A204.1 (cell line): ENCODE measurements at regions not wholly inside any gene's neighbourhood (a gene's known extent, or its start where the extent isn't known, plus 50 kb on each side); places are given as distances from the start of the nearest gene placed in this dataset.

Experiments used
- FAIRE-seq: peaks from 2 replicates; lab custom pipeline; 2012; peaks lifted over from hg19 to GRCh38; lab: Jason Lieb, UNC

GRCh38 chr13:62631619-62632018, 1216.0 kb upstream of the PCDH20 start:
- no peak for FAIRE-seq

DNA sequence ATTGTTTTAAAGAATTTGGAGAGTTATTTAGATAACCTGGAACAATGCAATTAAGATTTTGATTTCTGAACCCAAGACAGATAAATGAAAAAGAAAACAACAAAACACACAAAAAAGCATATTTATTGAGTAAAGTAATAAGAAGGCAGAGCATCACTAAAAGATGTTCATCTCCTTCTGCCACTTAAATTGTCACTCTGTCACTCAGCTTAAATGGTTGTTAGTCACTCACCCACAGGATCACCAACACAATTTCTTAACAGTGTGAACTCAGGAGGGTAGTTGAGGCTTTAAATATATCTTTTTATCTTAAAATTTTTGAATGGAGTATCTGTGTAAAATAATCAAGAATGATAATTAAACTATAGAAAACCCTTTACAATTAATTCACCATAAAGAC, 1215.5 kb upstream of the PCDH20 start:
- FAIRE-seq: no peak

GRCh38 chr13:62629618-62630017, 1214.0 kb upstream of the PCDH20 start:
- FAIRE-seq: no peak

DNA sequence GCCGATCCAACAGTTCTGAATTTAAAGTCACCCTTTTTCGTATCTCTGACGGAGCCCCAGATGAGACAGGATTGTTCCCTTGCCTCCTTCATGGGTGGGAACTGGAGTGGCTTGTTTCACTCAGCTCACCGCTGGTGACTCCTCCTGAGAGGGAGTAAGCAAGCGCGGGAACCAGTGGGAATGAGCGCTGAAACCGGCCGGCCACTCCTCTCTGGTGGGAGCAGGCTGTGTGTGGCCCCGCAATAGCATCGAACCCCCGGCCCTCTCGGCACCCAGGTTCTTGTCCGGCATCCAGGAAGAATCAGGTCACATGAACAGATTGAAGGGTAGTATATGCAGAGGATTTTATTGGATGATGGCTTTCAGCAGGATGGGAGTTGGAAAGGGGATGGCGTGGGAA, 1211.6 kb upstream of the PCDH20 start:
- FAIRE-seq: no peak

GRCh38 chr13:62626771-62627170, 1211.1 kb upstream of the PCDH20 start:
- no peak for FAIRE-seq

DNA sequence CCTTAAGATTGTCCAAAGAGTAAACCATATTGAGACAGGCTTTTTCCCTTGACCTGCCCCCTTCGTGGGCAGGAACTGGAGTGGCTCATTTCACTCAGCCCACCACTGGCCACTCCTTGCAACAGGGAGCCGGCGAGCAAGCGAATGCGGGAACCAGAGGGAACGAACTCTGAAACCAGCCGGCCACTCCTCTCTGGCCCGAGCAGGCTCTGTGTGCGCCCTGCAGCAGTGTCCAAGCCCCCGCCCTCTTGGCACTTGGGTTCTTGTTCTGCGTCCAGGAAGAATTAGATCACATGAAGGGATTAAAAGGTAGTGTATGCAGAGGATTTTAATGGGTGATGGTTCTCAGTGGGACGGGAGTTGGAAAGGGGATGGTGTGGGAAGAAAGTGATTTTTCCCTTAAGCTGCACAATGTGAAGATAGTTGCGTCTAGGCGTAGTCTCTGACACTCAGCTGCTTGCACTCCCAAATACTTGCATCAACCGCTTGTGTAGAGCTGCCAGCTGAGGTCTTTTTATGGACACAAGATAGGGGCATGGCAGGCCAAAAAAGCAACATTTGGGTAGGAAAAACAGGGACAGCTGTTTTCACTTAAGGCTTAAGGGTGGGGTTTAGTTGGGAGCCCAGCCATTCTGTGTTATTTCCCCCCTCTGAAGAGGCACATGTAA, 1209.7 kb upstream of the PCDH20 start:
- no peak for FAIRE-seq

DNA sequence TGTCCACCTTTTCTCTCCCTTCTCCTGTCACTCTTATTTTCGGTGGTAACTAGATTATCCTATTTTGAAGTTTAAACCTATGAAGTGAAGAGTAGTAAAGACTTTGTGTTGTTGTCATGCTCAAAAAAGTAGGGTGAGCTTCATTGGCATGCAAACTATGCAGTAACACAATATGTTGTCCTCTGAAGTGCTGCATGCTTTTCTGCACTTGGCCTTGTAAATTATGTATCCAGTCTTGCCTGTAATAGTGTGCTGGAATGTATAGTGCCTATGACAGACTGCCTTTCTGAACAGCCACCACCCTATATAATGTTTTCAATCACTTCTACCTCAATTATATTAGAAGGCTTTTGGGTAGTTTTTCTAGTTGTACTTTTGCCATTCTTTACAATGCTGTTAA, 1198.2 kb upstream of the PCDH20 start:
- no peak for FAIRE-seq

DNA sequence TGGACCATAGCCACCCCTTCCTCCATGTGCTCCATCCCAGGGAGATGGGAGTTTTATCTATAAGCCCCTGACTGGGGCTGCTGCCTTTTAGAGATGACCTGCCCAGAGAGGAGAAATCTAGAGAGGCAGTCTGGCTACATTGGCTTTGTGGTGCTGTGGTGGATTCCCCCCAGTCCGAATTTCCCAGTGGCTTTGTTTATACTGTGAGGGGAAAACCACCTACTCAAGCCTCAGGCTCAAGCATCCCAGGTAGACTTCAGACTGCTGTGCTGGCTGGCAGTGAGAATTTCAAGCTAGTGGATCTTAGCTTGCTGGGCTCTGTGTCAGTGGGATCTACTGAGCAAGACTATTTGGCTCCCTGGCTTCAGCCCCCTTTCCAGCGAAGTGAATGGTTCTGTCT, 1195.7 kb upstream of the PCDH20 start:
- FAIRE-seq: no peak

- no peak for FAIRE-seq
These were observed 1183.1 kb upstream of the PCDH20 start for GRCh38 chr13:62598708-62599107.

- FAIRE-seq: no peak
These were observed 1180.3 kb upstream of the PCDH20 start for GRCh38 chr13:62595976-62596375.

- no peak for FAIRE-seq
These were observed 1178.2 kb upstream of the PCDH20 start for GRCh38 chr13:62593804-62594203.

- FAIRE-seq: no peak
These were observed 1167.8 kb upstream of the PCDH20 start for GRCh38 chr13:62583466-62583865.

DNA sequence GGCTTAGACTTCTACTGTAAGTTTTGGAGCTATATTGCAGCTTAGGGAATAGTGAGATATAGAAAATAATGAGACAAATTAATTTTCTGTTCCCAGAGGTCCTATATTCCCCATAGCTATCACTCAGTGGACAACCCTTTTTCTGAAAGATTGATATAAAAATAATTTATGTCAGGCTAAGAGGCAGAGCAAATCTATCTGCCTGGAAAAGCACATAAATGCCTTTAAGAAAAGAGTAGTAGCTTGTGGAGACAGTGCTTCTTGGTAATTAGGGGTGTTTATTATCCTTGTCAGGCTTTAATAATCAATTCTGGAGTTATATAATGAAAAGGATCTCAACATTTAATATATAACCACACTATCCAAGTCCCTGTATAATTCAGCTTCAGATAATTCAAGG, 1162.8 kb upstream of the PCDH20 start:
- no peak for FAIRE-seq

DNA sequence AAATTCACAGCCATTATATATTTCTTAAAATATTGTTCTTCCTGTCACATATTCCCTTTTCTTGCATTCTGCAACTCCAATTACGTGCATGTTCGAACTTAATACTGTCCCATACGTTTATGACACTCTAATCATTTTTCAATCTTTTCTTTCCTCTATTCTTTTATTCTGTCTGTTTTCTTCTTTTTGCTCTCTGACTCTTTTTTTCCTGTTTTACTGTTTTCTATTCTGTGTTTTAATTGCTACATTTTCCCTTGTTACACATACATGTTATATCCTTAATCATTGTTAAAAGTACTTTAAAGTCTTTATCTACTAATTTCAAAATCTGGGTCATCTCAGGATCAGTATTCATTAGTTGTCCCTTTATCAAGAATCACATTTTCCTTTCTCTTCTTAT, 1149.1 kb upstream of the PCDH20 start:
- FAIRE-seq: no peak

DNA sequence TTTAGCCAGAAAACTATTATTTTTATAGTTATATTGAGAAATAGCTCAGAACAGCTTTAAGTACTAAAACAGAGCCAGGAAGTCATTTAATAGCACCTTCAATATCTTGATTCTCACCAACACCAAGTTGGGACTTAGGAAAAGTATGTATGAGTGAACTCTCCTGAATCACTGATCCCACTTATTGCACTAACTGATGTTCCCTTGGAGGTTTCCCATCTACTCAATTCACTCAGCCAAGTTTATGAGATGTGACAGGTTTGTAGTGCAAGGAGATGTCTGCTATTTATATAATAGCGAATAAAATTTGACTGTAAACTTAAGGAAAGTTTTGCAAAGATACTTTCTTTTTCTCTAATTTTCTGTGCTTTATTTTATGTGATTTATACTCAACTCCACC, 1147.6 kb upstream of the PCDH20 start:
- FAIRE-seq: no peak

DNA sequence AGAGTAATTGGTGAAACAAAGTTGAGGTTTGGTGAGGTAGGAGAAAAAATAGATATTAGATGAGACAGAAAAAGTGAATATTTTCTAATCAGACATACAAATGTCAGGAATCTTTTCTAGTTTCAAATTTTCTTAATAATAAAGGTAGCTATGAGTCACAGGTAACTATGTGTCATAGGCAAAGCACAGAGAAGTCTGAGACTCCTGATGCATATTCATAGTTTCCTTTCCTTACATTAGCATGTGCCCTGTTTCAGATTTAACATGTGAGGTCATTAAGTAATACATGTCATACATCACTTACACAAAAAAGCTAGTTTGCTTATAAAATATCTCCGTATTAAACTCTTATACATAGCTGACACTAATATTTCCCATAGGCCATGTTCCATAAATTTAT, 1141.3 kb upstream of the PCDH20 start:
- FAIRE-seq: no peak

DNA sequence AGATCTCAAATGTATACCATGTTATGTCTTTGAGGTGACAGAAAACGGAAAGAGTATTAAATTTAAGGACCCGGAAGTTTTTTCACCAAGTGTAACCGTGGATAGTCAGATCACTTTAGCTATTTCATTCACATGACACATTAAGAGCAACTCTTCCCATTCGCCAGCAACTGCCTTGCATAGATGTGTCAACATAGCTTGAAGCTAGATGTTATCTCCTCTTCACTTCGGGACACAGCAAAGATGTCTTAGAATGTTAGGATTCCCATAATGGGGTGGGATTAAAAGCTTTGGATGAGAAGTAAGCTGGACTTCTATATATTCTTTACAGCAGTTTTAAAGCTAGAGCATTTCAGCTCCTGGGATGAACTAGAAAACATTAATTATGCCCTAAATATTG, 1135.9 kb upstream of the PCDH20 start:
- no peak for FAIRE-seq

DNA sequence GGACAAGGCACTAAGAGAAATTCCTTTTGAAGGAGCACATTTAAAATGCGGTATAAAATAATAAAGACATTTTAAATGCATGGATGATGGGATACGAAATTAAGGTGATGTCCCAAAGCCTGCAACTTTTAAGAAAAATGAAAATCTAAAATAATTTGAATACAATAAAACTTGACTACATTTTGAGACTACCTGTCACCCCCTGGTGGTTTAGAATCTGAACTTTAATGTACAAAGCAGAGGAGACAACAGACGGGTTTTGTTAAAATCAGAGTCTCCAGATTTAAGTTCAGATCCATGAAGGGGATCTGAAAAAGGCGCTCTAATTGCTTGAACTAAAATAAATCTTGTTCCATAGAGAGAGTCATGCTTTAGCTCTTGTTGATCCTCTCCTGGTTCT, 1129.3 kb upstream of the PCDH20 start:
- FAIRE-seq: no peak

DNA sequence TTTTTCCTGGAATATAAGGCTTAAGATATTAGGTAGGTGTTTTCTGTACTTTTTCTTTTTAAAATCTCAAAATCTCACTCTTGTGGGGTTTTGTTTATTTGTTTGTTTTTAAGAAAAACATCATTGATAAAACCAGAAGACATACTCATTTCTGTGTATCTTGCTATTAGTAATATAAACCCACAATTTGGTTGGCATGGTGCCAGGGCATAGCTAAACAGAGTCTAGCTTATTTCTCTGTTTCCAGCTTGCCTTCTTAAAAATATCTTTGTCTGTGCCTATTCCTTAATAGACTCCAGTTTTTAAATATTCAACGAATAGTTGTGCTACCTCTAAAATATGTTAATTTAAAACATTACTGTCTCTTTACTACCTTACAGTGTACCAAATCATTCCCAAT, 1121.9 kb upstream of the PCDH20 start:
- FAIRE-seq: no peak

GRCh38 chr13:62525652-62526051, 1110.0 kb upstream of the PCDH20 start:
- FAIRE-seq: no peak

- FAIRE-seq: no peak
These were observed 1108.8 kb upstream of the PCDH20 start for GRCh38 chr13:62524498-62524897.

GRCh38 chr13:62524061-62524460, 1108.4 kb upstream of the PCDH20 start:
- no peak for FAIRE-seq

DNA sequence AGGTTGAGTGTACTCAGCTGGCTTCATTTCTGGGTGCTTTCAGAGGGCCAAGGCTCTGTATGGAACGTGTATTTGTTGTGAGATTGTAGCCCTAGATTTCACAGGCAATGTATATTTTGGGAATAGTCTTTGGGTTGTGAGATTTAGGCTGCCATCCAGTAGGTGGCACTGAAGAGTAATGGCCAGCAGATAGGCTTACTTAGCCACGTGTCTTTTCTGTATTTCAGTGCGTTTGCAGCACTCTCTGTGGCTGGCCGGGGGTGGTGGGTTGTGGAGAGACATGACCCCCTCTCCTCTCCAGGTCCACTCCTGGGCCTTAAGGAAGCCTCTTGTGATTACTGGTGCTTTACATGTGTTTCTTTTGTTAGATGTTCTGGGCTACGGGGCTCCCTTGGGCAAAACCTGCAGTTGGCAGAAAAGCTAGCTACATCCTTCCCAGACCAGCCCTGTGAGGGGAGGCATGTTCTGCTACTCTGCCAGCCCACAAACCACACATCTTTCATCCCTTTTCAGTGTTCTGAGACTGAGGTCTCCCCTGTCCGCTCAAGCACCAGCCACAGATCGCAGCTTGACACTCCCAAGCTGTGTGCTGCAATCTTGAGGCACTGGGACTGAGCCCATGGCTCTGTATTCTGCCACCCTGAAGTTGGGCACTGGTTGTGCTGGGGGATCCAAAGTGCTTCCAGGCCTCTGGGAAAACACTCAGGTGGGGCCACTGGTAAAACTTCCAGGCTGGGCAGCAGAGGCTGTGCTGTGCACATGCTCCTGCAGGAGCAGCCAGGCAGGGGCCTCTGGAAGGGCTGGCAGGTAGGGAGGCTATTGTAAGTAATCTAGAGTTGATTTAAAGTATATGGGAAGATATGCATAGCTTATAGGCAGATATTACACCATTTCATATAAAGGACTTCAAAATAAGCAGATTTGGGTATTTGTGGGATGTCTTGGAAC, 1096.8 kb upstream of the PCDH20 start:
- FAIRE-seq: no peak
